ENCODE measurements at regions not wholly inside any gene's neighbourhood (a gene's known extent, or its start where the extent isn't known, plus 50 kb on each side); places are given as distances from the start of the nearest gene placed in this dataset.

- DNase-seq (ENCODE audit: low read depth) = no peak
- no peak for TF ChIP-seq CTCF (conservative IDR thresholded peaks at IDR 0.05; ENCODE audit: low read depth, low read length)
- no peak overlapping the region for H3K4me3 ChIP-seq (ENCODE audit: low read depth, low read length)
These were observed 290.5 kb downstream of the IGSF11 start for GRCh38 chr3:118744186-118744585.

- TF ChIP-seq CTCF (conservative IDR thresholded peaks at IDR 0.05; ENCODE audit: low read depth, low read length) = no peak
- no peak for DNase-seq (ENCODE audit: low read depth)
- no peak overlapping the region for H3K4me3 ChIP-seq (ENCODE audit: low read depth, low read length)
These were observed 280.0 kb downstream of the IGSF11 start for GRCh38 chr3:118754406-118755252.

GRCh38 chr3:118755253-118755801 is 279.3 kb downstream of the IGSF11 start:
- no peak overlapping the region for H3K4me3 ChIP-seq (ENCODE audit: low read depth, low read length)
- DNase-seq (ENCODE audit: low read depth) = no peak
- no peak for TF ChIP-seq CTCF (conservative IDR thresholded peaks at IDR 0.05; ENCODE audit: low read depth, low read length)

- H3K4me3 ChIP-seq (ENCODE audit: low read depth, low read length) = no peak overlapping the region
- no peak for DNase-seq (ENCODE audit: low read depth)
- peak; percentile 14 for TF ChIP-seq CTCF (conservative IDR thresholded peaks at IDR 0.05; ENCODE audit: low read depth, low read length)
These were observed 273.9 kb downstream of the IGSF11 start for GRCh38 chr3:118760585-118761290.

GRCh38 chr3:118761291-118761606 is 273.4 kb downstream of the IGSF11 start:
- TF ChIP-seq CTCF (conservative IDR thresholded peaks at IDR 0.05; ENCODE audit: low read depth, low read length) = no peak
- no peak overlapping the region for H3K4me3 ChIP-seq (ENCODE audit: low read depth, low read length)
- no peak for DNase-seq (ENCODE audit: low read depth)

GRCh38 chr3:118765636-118766305 is 268.9 kb downstream of the IGSF11 start:
- TF ChIP-seq CTCF (conservative IDR thresholded peaks at IDR 0.05; ENCODE audit: low read depth, low read length) = no peak
- no peak overlapping the region for H3K4me3 ChIP-seq (ENCODE audit: low read depth, low read length)
- DNase-seq (ENCODE audit: low read depth) = no peak

All from epithelial cell of proximal tubule (primary cell).